ENCODE measurements at regions not wholly inside any gene's neighbourhood (a gene's known extent, or its start where the extent isn't known, plus 50 kb on each side); places are given as distances from the start of the nearest gene placed in this dataset.

- no TSS peak for BruUV-seq (replicated peaks)
Observed at GRCh38 chr10:78527296-78527695, 493.6 kb downstream of the RPS24 start.

DNA sequence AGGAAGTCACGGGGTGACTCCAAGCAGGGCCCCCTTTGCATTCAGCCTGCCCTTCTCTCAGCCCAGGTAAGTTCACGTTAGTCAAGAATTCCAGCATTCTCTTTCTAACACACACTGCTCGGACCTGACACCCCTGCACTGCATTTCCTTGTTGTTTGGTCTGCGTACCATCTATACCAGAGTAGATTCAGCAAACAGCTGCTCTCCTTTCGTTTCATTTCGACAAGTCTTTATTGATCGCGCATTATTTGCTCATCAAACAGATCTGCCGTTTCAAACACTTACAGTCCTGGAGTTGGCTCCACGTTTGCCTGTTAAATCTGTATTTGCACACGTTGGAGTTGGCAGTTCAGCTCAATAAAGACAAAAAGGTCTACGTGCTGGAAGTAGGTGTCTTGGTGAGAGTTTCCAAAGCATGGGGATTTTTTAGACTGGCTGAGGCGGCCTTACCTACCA, 495.1 kb downstream of the RPS24 start:
- intact Hi-C loops (cut with micrococcal nuclease; ENCODE audit: unreplicated experiment): no loop called here

More at GRCh38 chr10:78527296-78527695, 493.6 kb downstream of the RPS24 start:
- TF ChIP-seq CTCF (conservative IDR thresholded peaks at IDR 0.05): no peak
- TF ChIP-seq EZH2 (IDR thresholded peaks at IDR 0.05; ENCODE audit: low read depth): no peak
- Histone ChIP-seq H3K4me3 (no peak overlapping the region), H3K9me2 (ENCODE audit: insufficient read depth) (no peaks in the 10 kb centered on the region), H3K27me3 (ENCODE audit: insufficient read depth, low read depth) (no peaks in the 10 kb centered on the region), H3K9me3 (ENCODE audit: insufficient read depth, low read depth) (no peaks in the 10 kb centered on the region), H3K4me1 (replicated peaks; ENCODE audit: insufficient read depth) (no peaks in the 10 kb centered on the region), H3K79me2 (ENCODE audit: low read depth) (no peaks in the 10 kb centered on the region), H2AFZ (no peak overlapping the region), H3K36me3 (ENCODE audit: low read depth) (no peaks in the 10 kb centered on the region), H3F3A (ENCODE audit: insufficient read depth, low read depth) (no peaks in the 10 kb centered on the region), H4K20me1 (ENCODE audit: insufficient read depth) (no peaks in the 10 kb centered on the region), H3K4me2 (no peak overlapping the region), H3K27ac (no peak overlapping the region)
- CTCF ChIA-PET: no interaction called here
- POLR2A ChIA-PET (ENCODE audit: unreplicated experiment): no interaction called here
- intact Hi-C loops (cut with micrococcal nuclease; ENCODE audit: unreplicated experiment): no loop called here
- no peak for DNase-seq

DNA sequence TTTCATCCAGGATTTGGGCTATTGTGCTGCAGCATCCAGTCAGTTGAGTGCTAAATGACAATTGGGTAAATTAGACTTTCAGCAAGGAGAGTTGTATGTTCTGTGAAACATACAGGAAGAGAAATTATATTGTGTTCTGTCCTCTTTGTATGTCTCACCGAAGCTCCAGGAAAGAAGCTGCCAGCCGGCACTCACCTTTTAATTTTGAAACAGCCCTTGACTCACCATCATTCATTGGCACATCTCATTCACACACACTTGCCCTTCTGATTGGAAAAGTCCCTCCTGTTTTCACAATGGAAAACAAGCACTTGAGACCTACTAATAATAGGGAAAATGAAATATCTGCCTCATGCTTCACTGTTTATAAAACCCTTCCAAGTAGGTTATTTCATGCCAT, 495.6 kb downstream of the RPS24 start:
- ChIA-PET CTCF (no interaction called here), POLR2A (ENCODE audit: unreplicated experiment) (no interaction called here)
- no peak overlapping the region for H3K27ac ChIP-seq
- H3K36me3 ChIP-seq (ENCODE audit: low read depth): no peaks in the 10 kb centered on the region
- no peaks in the 10 kb centered on the region for H3K9me3 ChIP-seq (ENCODE audit: insufficient read depth, low read depth)
- H3K27me3 ChIP-seq (ENCODE audit: insufficient read depth, low read depth): no peaks in the 10 kb centered on the region
- BruUV-seq (replicated peaks): no TSS peak
- H3K4me3 ChIP-seq: no peak overlapping the region
- no peak for DNase-seq
- no peaks in the 10 kb centered on the region for H4K20me1 ChIP-seq (ENCODE audit: insufficient read depth)
- intact Hi-C loops (cut with micrococcal nuclease; ENCODE audit: unreplicated experiment): no loop called here
- H3K79me2 ChIP-seq (ENCODE audit: low read depth): no peaks in the 10 kb centered on the region
- H3K4me2 ChIP-seq: no peak overlapping the region
- no peaks in the 10 kb centered on the region for H3F3A ChIP-seq (ENCODE audit: insufficient read depth, low read depth)
- no peaks in the 10 kb centered on the region for H3K9me2 ChIP-seq (ENCODE audit: insufficient read depth)
- H3K4me1 ChIP-seq (replicated peaks; ENCODE audit: insufficient read depth): no peaks in the 10 kb centered on the region
- H2AFZ ChIP-seq: no peak overlapping the region
- no peak for TF ChIP-seq CTCF (conservative IDR thresholded peaks at IDR 0.05)
- TF ChIP-seq EZH2 (IDR thresholded peaks at IDR 0.05; ENCODE audit: low read depth): no peak

More for the DNA sequence above, 495.1 kb downstream of the RPS24 start:
- no peaks in the 10 kb centered on the region for H4K20me1 ChIP-seq (ENCODE audit: insufficient read depth)
- no peak overlapping the region for H2AFZ ChIP-seq
- POLR2A ChIA-PET (ENCODE audit: unreplicated experiment): no interaction called here
- CTCF ChIA-PET: interaction anchor here (0.6 kb wide), 1 partner anchor 10 kb away, joined by 3 read pairs; no protein-coding TSS in a partner anchor
- TF ChIP-seq CTCF (conservative IDR thresholded peaks at IDR 0.05) (no peak), EZH2 (IDR thresholded peaks at IDR 0.05; ENCODE audit: low read depth) (no peak)
- no peak for DNase-seq
- H3K27ac ChIP-seq: no peak overlapping the region
- BruUV-seq (replicated peaks): no TSS peak
- no peaks in the 10 kb centered on the region for H3K9me3 ChIP-seq (ENCODE audit: insufficient read depth, low read depth)
- H3K4me2 ChIP-seq: no peak overlapping the region
- no peaks in the 10 kb centered on the region for H3K27me3 ChIP-seq (ENCODE audit: insufficient read depth, low read depth)
- H3K4me3 ChIP-seq: no peak overlapping the region
- H3K4me1 ChIP-seq (replicated peaks; ENCODE audit: insufficient read depth): no peaks in the 10 kb centered on the region
- no peaks in the 10 kb centered on the region for H3K36me3 ChIP-seq (ENCODE audit: low read depth)
- no peaks in the 10 kb centered on the region for H3K79me2 ChIP-seq (ENCODE audit: low read depth)
- H3F3A ChIP-seq (ENCODE audit: insufficient read depth, low read depth): no peaks in the 10 kb centered on the region
- H3K9me2 ChIP-seq (ENCODE audit: insufficient read depth): no peaks in the 10 kb centered on the region

All from PC-9 (cell line).